NCI-H2081 (cell line): ENCODE measurements at regions not wholly inside any gene's neighbourhood (a gene's known extent, or its start where the extent isn't known, plus 50 kb on each side); places are given as distances from the start of the nearest gene placed in this dataset.
"Not testable (repeated sequence)": the region's sequence is repeated elsewhere in the genome, so short reads cannot be mapped to it uniquely, and the experiment has no call there.

Source experiments
- DNase-seq, 2 experiments: peaks; one replicate each; lab custom pipeline; 2025; lab: John Stamatoyannopoulos, UW

- DNase-seq = no peak
Measured at GRCh38 chr9:110123341-110124095, 84.4 kb downstream of the C9orf152 start.

GRCh38 chr9:110124439-110124838, 83.5 kb downstream of the C9orf152 start:
- no peak for DNase-seq

GRCh38 chr9:110125207-110125751, 82.7 kb downstream of the C9orf152 start:
- no peak for DNase-seq

- no peak for DNase-seq
Measured at GRCh38 chr9:110125763-110126351, 82.1 kb downstream of the C9orf152 start.

- no peak for DNase-seq
Measured at GRCh38 chr9:110126499-110126941, 81.4 kb downstream of the C9orf152 start.

GRCh38 chr9:110126986-110127864, 80.7 kb downstream of the C9orf152 start:
- DNase-seq = no peak

GRCh38 chr9:110128664-110129329, 79.2 kb downstream of the C9orf152 start:
- no peak for DNase-seq

GRCh38 chr9:110129425-110129824, 78.5 kb downstream of the C9orf152 start:
- DNase-seq = no peak

GRCh38 chr9:110130211-110130610, 77.7 kb downstream of the C9orf152 start:
- DNase-seq = no peak

- no peak for DNase-seq
Measured at GRCh38 chr9:110130791-110131416, 77.1 kb downstream of the C9orf152 start.

GRCh38 chr9:110131499-110131898, 76.5 kb downstream of the C9orf152 start:
- no peak for DNase-seq

GRCh38 chr9:110132531-110132930, 75.4 kb downstream of the C9orf152 start:
- not testable (repeated sequence) for DNase-seq

- DNase-seq = no peak
Measured at GRCh38 chr9:110133059-110133458, 74.9 kb downstream of the C9orf152 start.

GRCh38 chr9:110133608-110134210, 74.2 kb downstream of the C9orf152 start:
- peak in 1 of 2 experiments; percentile 4 for DNase-seq

- no peak for DNase-seq
Measured at GRCh38 chr9:110135846-110136245, 72.1 kb downstream of the C9orf152 start.

- DNase-seq = no peak
Measured at GRCh38 chr9:110136802-110137201, 71.2 kb downstream of the C9orf152 start.

GRCh38 chr9:110140276-110140675, 67.7 kb downstream of the C9orf152 start:
- no peak for DNase-seq

GRCh38 chr9:110141227-110141793, 66.6 kb downstream of the C9orf152 start:
- DNase-seq = no peak

- no peak for DNase-seq
Measured at GRCh38 chr9:110142253-110142652, 65.7 kb downstream of the C9orf152 start.

- DNase-seq = no peak
Measured at GRCh38 chr9:110142868-110143481, 65.0 kb downstream of the C9orf152 start.
